ENCODE measurements at regions not wholly inside any gene's neighbourhood (a gene's known extent, or its start where the extent isn't known, plus 50 kb on each side); places are given as distances from the start of the nearest gene placed in this dataset. TPM values are rescaled to one million over a fixed set of nuclear protein-coding genes. Genes with fewer than 3 reads are reported as not detected.

- H3K9me3 ChIP-seq (replicated peaks in 1 of 2; ENCODE audit: control insufficient read depth in 2 of 2, insufficient read depth in 1 of 2, low read depth in 1 of 2, low read length in 2 of 2) = peaks cover 0 to 3% of the 10 kb centered on the region in 2 donors
- no peak overlapping the region for H3K4me2 ChIP-seq (ENCODE audit: insufficient read depth, low read length, poor library complexity, severe bottlenecking)
- no peak overlapping the region for H2BK5ac ChIP-seq (ENCODE audit: low read length)
- no peak for DNase-seq (ENCODE audit: low spot score)
- no peak overlapping the region for H2BK12ac ChIP-seq (ENCODE audit: low read length)
- H3K9ac ChIP-seq (ENCODE audit: low read depth, low read length, poor library complexity) = no peak overlapping the region
- H3K27me3 ChIP-seq (ENCODE audit: control insufficient read depth in 3 of 3, insufficient read depth in 3 of 3, low read depth in 1 of 3, low read length in 3 of 3) = no peaks in the 10 kb centered on the region
- H3K14ac ChIP-seq (ENCODE audit: low read length) = no peak overlapping the region
- no peak overlapping the region for H3K23ac ChIP-seq (ENCODE audit: low read depth, low read length, poor library complexity)
- no peaks in the 10 kb centered on the region for H3K79me1 ChIP-seq (ENCODE audit: low read depth, low read length)
- no peak overlapping the region for H3K4me3 ChIP-seq (ENCODE audit: low read length in 2 of 2)
- H3K36me3 ChIP-seq (replicated peaks in 1 of 2; ENCODE audit: control insufficient read depth in 2 of 2, insufficient read depth in 2 of 2, low read length in 2 of 2) = no peaks in the 10 kb centered on the region
- H3K4me1 ChIP-seq (ENCODE audit: control insufficient read depth in 2 of 2, insufficient read depth in 1 of 2, low read depth in 1 of 2, low read length in 2 of 2) = no peaks in the 10 kb centered on the region
- no peak overlapping the region for H2AK5ac ChIP-seq (ENCODE audit: low read depth, low read length)
- no peak overlapping the region for H3K4ac ChIP-seq (ENCODE audit: low read length)
- H2BK120ac ChIP-seq (ENCODE audit: low read depth, low read length) = no peak overlapping the region
- WGBS, 2 donors (ENCODE audit: extremely low coverage in 2 of 2, insufficient read length in 2 of 2, insufficient replicate concordance in 1 of 2) = no CpG with 5 or more reads among the region's 1 CpG
- no peak overlapping the region for H4K91ac ChIP-seq (ENCODE audit: low read depth, low read length, poor library complexity)
- H3K27ac ChIP-seq (replicated peaks; ENCODE audit: low read length) = no peak overlapping the region
- no peak overlapping the region for H2AFZ ChIP-seq (ENCODE audit: low read length)
- no peak overlapping the region for H2BK15ac ChIP-seq (ENCODE audit: low read length)
- H4K8ac ChIP-seq (ENCODE audit: low read depth, low read length) = no peak overlapping the region
- H3K18ac ChIP-seq (ENCODE audit: low read length) = no peak overlapping the region
Observed at GRCh38 chr4:79466621-79467020, 58.6 kb upstream of the GK2 start.

Small RNAs in the stretch of these regions (small RNA-seq; reads per million reads assigned to genes)
- gene RF00072 (ENCODE audit: insufficient read depth) = not detected
